Urinary bladder (tissue), 3 donors: ENCODE measurements at regions not wholly inside any gene's neighbourhood (a gene's known extent, or its start where the extent isn't known, plus 50 kb on each side); places are given as distances from the start of the nearest gene placed in this dataset.

Source experiments
- DNase-seq: peaks from one replicate; pipeline ENCODE4 v3.0.0-alpha.2; 2015; ENCODE audit errors: extremely low spot score
- H3K27ac ChIP-seq: one replicate; pipeline ENCODE4 v1.5.1; 2013; ENCODE audit warnings: low read depth, mild to moderate bottlenecking, moderate library complexity
- H3K36me3 ChIP-seq: one replicate; pipeline ENCODE4 v1.6.1; 2013; ENCODE audit warnings: mild to moderate bottlenecking, moderate library complexity; ENCODE audit not compliant: insufficient read depth
- H3K4me1 ChIP-seq: one replicate; pipeline ENCODE4 v1.6.1; 2013; ENCODE audit warnings: mild to moderate bottlenecking, moderate library complexity; ENCODE audit not compliant: insufficient read depth
- H3K4me3 ChIP-seq: one replicate; pipeline ENCODE4 v1.5.1; 2013; ENCODE audit warnings: low read depth, low read length
- WGBS: extraction: QIAGEN DNeasy Blood & Tissue Kit; methylation state at CpG from one replicate; pipeline ENCODE4 v1.1.7; 2013; 5-methylcytosine and 5-hydroxymethylcytosine counted together
- donor health status: healthy with polysubstance abuse.
- donor health status: healthy.

GRCh38 chr12:118813778-118814357, 167.5 kb upstream of the SRRM4 start:
- no peaks in the 10 kb centered on the region for H3K4me1 ChIP-seq
- 19% methylated on average over 6 of the region's 6 CpGs for WGBS

GRCh38 chr12:118816296-118816695, 165.0 kb upstream of the SRRM4 start:
- WGBS, result 55% methylated on average over 3 of the region's 3 CpGs
- H3K4me3 ChIP-seq, result no peak overlapping the region
- no peak for DNase-seq
- no peak overlapping the region for H3K27ac ChIP-seq
- H3K36me3 ChIP-seq, result no peaks in the 10 kb centered on the region
- H3K4me1 ChIP-seq, result no peaks in the 10 kb centered on the region

More at GRCh38 chr12:118813778-118814357, 167.5 kb upstream of the SRRM4 start:
- Histone ChIP-seq H3K36me3 (no peaks in the 10 kb centered on the region), H3K4me3 (no peak overlapping the region), H3K27ac (no peak overlapping the region)
- no peak for DNase-seq

DNA sequence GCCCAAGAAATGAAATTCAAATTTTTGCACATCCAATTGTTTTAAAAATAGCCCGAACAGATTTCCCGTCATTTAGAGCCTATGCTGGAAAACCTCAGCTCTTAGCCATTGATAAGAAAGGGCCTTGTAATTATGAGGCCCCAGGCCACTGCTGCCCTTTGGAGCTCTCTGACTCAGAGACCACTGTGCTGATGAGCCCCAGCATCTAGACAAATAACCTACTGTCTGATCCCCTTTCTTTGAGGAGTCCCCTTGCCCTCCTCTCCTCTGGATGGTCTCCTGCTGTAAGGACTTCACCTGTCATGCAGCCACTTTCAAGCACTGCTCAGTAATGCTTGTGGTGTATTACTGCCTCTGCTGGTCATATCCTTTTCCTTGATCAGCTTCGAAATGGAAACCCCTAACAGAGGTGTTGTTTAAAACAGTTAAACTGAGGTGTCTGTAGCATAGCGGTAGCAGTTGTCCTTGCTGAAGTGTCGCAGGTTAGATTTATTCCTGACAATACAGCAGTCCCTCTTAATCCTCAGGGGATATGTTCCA, 159.9 kb upstream of the SRRM4 start:
- Histone ChIP-seq H3K36me3 (no peaks in the 10 kb centered on the region), H3K4me1 (no peaks in the 10 kb centered on the region), H3K27ac (no peak overlapping the region), H3K4me3 (no peak overlapping the region)
- DNase-seq, result no peak
- WGBS, result 66% methylated on average over 5 of the region's 5 CpGs

GRCh38 chr12:118822512-118822911, 158.8 kb upstream of the SRRM4 start:
- Histone ChIP-seq H3K27ac (no peak overlapping the region), H3K4me1 (no peaks in the 10 kb centered on the region), H3K4me3 (no peak overlapping the region), H3K36me3 (no peaks in the 10 kb centered on the region)
- 72% methylated on average over 3 of the region's 3 CpGs for WGBS
- DNase-seq, result no peak

DNA sequence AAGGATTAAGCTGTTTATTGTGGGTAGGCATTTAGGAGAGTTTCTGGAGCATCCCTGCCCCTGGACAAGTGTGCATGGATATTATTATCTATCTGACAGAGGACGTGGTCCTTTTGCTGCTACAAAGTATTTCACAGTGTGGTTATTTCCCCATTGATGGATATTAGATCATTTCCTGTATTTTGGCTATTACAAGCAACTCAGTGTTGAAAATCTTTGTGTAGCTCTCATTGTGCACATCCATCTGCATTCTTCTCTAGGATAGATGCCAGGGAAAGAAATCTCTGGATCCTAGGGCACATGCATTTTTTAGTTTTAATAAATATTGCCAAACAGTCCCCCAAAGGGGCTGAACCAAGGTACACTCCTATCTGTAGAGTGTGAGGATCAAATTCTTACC, 154.3 kb upstream of the SRRM4 start:
- H3K4me1 ChIP-seq, result no peaks in the 10 kb centered on the region
- no peak for DNase-seq
- WGBS, result 33% methylated on average over 1 of the region's 1 CpG
- no peak overlapping the region for H3K4me3 ChIP-seq
- no peaks in the 10 kb centered on the region for H3K36me3 ChIP-seq
- no peak overlapping the region for H3K27ac ChIP-seq

DNA sequence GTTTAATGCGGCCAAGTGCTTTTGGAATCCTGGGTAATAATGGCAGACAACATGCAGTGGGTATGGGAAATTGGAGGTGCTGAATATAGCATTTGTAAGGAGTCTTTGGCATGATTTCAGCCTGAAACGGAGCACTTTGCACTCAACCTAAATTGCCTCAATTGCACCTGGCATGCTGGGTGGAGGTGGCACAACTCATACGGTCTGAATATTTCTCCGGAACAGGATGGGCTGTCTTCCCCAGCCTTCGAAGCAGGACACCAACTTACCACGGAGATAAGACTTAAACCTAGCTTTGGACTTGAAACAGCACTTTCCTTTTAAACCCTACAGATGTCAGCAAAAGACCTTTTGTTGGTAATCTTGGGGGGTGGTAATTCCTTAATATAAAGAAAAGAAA, 153.7 kb upstream of the SRRM4 start:
- DNase-seq, result no peak
- WGBS, result 73% methylated on average over 6 of the region's 6 CpGs
- H3K36me3 ChIP-seq, result no peaks in the 10 kb centered on the region
- no peaks in the 10 kb centered on the region for H3K4me1 ChIP-seq
- no peak overlapping the region for H3K4me3 ChIP-seq
- H3K27ac ChIP-seq, result no peak overlapping the region

- no peak overlapping the region for H3K27ac ChIP-seq
- no peaks in the 10 kb centered on the region for H3K4me1 ChIP-seq
- WGBS, result 91% methylated on average over 1 of the region's 1 CpG
- DNase-seq, result no peak
- no peak overlapping the region for H3K4me3 ChIP-seq
- H3K36me3 ChIP-seq, result no peaks in the 10 kb centered on the region
These were observed 151.0 kb upstream of the SRRM4 start for GRCh38 chr12:118830296-118830695.

DNA sequence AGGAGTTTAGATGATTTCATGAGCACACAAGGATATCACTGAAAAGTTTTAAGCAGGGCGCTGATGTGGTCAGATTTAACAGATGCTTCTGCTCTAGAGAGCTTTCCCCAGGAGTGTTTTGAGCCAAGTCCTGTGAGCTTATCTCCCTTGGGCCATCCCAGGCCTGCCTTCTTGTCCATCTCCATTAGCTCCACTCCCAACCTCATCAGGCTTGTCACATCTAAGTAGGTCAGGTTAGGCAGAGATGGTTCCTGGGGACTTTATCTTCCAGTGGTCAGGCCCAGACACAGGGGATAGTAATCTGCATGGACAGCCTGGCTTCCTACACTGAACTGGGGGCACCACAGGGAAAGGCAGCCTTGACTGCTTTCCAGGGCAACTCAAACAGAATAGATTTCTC, 145.4 kb upstream of the SRRM4 start:
- Histone ChIP-seq H3K27ac (no peak overlapping the region), H3K4me3 (no peak overlapping the region), H3K36me3 (no peaks in the 10 kb centered on the region), H3K4me1 (no peaks in the 10 kb centered on the region)
- WGBS, result 93% methylated on average over 1 of the region's 1 CpG
- DNase-seq, result no peak

GRCh38 chr12:118840399-118840798, 140.9 kb upstream of the SRRM4 start:
- no peak for DNase-seq
- H3K4me1 ChIP-seq, result no peaks in the 10 kb centered on the region
- H3K4me3 ChIP-seq, result no peak overlapping the region
- H3K27ac ChIP-seq, result no peak overlapping the region
- no peaks in the 10 kb centered on the region for H3K36me3 ChIP-seq

GRCh38 chr12:118840878-118841277, 140.5 kb upstream of the SRRM4 start:
- Histone ChIP-seq H3K4me1 (no peaks in the 10 kb centered on the region), H3K27ac (no peak overlapping the region), H3K36me3 (no peaks in the 10 kb centered on the region), H3K4me3 (no peak overlapping the region)
- DNase-seq, result no peak

DNA sequence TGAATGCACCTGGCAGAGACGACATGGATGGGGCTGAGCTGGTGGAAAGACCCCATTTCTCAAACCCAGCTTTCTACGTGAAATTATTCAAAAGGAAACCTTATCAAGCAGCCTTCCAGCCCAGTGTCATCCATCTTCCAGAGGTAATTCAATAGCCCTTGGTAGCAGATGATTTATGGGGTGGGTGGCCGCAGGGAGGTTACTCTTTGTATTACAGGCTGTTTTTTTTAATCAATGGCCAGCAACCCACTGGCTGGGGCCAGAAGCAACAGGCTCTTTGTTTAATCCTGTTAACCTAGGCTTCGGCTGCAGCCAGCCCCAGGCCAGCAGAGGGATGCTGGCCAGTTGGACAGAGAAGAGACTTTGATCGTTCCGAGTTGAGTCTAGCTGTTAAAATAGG, 139.8 kb upstream of the SRRM4 start:
- Histone ChIP-seq H3K27ac (no peak overlapping the region), H3K4me1 (no peaks in the 10 kb centered on the region), H3K36me3 (no peaks in the 10 kb centered on the region), H3K4me3 (no peak overlapping the region)
- DNase-seq, result no peak
- 42% methylated on average over 6 of the region's 6 CpGs for WGBS

DNA sequence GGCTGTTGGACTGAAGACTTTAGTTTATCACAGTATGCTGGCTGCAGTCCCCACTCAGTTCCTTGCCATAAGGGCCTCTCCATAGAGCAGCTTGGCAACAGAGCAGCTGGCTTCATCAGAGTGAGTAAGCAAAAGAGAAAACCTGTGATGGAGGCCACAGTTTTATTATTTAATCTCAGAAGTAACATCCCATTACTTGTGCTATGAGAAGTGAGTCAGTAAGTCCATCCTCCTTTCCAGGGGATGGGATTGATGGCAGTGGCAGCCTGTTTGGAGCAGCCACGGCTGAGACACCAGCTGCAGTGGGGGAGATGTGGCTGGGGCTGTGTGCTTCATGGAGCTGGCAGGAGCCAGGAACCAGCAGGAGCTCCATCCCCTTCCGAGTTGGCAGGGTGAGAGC, 138.5 kb upstream of the SRRM4 start:
- no peak for DNase-seq
- no peak overlapping the region for H3K27ac ChIP-seq
- H3K4me1 ChIP-seq, result no peaks in the 10 kb centered on the region
- WGBS, result 61% methylated on average over 2 of the region's 2 CpGs
- H3K36me3 ChIP-seq, result no peaks in the 10 kb centered on the region
- no peak overlapping the region for H3K4me3 ChIP-seq

GRCh38 chr12:118846416-118846815, 134.9 kb upstream of the SRRM4 start:
- H3K4me1 ChIP-seq, result no peaks in the 10 kb centered on the region
- 57% methylated on average over 2 of the region's 2 CpGs for WGBS
- H3K36me3 ChIP-seq, result no peaks in the 10 kb centered on the region
- no peak overlapping the region for H3K4me3 ChIP-seq
- H3K27ac ChIP-seq, result no peak overlapping the region
- no peak for DNase-seq

DNA sequence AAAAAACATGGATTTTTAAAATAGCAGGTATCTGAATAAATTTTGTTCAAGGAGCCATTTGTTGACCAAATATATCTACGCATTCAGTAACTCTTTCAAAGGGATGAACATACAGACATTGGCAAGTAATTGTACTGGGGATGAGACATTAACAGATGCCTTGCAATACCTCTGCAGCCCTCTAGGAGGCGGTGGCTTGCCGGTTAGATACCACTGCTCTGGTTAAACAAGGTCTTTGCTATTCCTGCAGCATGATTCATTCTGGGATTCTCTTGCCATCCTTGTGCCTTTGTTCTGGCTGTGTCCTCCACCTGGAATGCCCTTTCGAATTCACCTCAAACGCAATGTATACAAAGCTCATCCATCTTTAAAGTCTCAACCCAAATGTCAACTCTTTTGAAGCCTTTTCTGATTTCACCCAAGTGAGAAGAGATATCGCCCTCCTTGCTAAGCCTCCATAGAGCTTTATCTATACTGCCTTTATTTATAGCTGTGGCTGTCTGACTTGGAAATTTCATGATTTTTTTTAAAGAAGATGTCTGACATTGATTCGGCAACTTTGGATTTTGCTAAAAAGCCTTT, 131.0 kb upstream of the SRRM4 start:
- no peak overlapping the region for H3K4me3 ChIP-seq
- H3K4me1 ChIP-seq, result no peaks in the 10 kb centered on the region
- WGBS, result 33% methylated on average over 7 of the region's 7 CpGs
- H3K27ac ChIP-seq, result no peak overlapping the region
- no peaks in the 10 kb centered on the region for H3K36me3 ChIP-seq
- DNase-seq, result no peak

GRCh38 chr12:118851891-118852290, 129.4 kb upstream of the SRRM4 start:
- WGBS, result 56% methylated on average over 2 of the region's 2 CpGs
- Histone ChIP-seq H3K27ac (no peak overlapping the region), H3K4me1 (no peaks in the 10 kb centered on the region), H3K36me3 (no peaks in the 10 kb centered on the region), H3K4me3 (no peak overlapping the region)
- no peak for DNase-seq
